IPS-18a (cell line): ENCODE measurements at regions not wholly inside any gene's neighbourhood (a gene's known extent, or its start where the extent isn't known, plus 50 kb on each side); places are given as distances from the start of the nearest gene placed in this dataset.
"Not testable (repeated sequence)": the region's sequence is repeated elsewhere in the genome, so short reads cannot be mapped to it uniquely, and the experiment has no call there.

ENCODE experiments used
- H3K27ac ChIP-seq: one replicate; pipeline ENCODE4 v1.5.1; 2013; ENCODE audit warnings: low read length
- H3K27me3 ChIP-seq: one replicate; pipeline ENCODE4 v1.6.1; 2013; ENCODE audit warnings: mild to moderate bottlenecking, low read length; ENCODE audit not compliant: control insufficient read depth, insufficient read depth
- H3K36me3 ChIP-seq: one replicate; pipeline ENCODE4 v1.6.1; 2013; ENCODE audit warnings: low read depth, low read length; ENCODE audit not compliant: control insufficient read depth
- H3K4me1 ChIP-seq: one replicate; pipeline ENCODE4 v1.6.1; 2013; ENCODE audit warnings: low read depth, low read length; ENCODE audit not compliant: control insufficient read depth
- H3K4me3 ChIP-seq: one replicate; pipeline ENCODE4 v1.5.1; 2013; ENCODE audit warnings: low read length
- H3K9ac ChIP-seq: one replicate; pipeline ENCODE4 v1.6.1; 2013; ENCODE audit warnings: mild to moderate bottlenecking, low read length, moderate library complexity
- H3K9me3 ChIP-seq: one replicate; pipeline ENCODE4 v1.6.1; 2013; ENCODE audit warnings: low read depth, low read length; ENCODE audit not compliant: control insufficient read depth

GRCh38 chr12:34097213-34097612, 74.9 kb downstream of the ALG10 start:
- Histone ChIP-seq H3K9me3 (peaks cover 32% of the 10 kb centered on the region), H3K4me1 (no peaks in the 10 kb centered on the region), H3K9ac (no peak overlapping the region), H3K27me3 (no peaks in the 10 kb centered on the region), H3K27ac (no peak overlapping the region), H3K36me3 (no peaks in the 10 kb centered on the region), H3K4me3 (no peak overlapping the region)

GRCh38 chr12:34105392-34105933, 83.2 kb downstream of the ALG10 start:
- no peaks in the 10 kb centered on the region for H3K27me3 ChIP-seq
- H3K9me3 ChIP-seq, result peaks cover 10% of the 10 kb centered on the region

GRCh38 chr12:34106172-34106571, 83.9 kb downstream of the ALG10 start:
- Histone ChIP-seq H3K27me3 (no peaks in the 10 kb centered on the region), H3K36me3 (no peaks in the 10 kb centered on the region), H3K27ac (no peak overlapping the region), H3K4me1 (no peaks in the 10 kb centered on the region), H3K4me3 (no peak overlapping the region), H3K9ac (no peak overlapping the region), H3K9me3 (peaks cover 8% of the 10 kb centered on the region)

More at GRCh38 chr12:34105392-34105933, 83.2 kb downstream of the ALG10 start:
- Histone ChIP-seq H3K27ac (no peak overlapping the region), H3K36me3 (no peaks in the 10 kb centered on the region), H3K9ac (no peak overlapping the region), H3K4me3 (no peak overlapping the region), H3K4me1 (no peaks in the 10 kb centered on the region)

- H3K9me3 ChIP-seq, result peaks cover 5% of the 10 kb centered on the region
- H3K27me3 ChIP-seq, result no peaks in the 10 kb centered on the region
These were observed 84.7 kb downstream of the ALG10 start for GRCh38 chr12:34107016-34107415.

GRCh38 chr12:34107781-34108404, 85.6 kb downstream of the ALG10 start:
- Histone ChIP-seq H3K36me3 (no peaks in the 10 kb centered on the region), H3K9me3 (peaks cover 5% of the 10 kb centered on the region), H3K4me1 (no peaks in the 10 kb centered on the region), H3K9ac (no peak overlapping the region), H3K27me3 (no peaks in the 10 kb centered on the region), H3K4me3 (no peak overlapping the region), H3K27ac (no peak overlapping the region)

More at GRCh38 chr12:34107016-34107415, 84.7 kb downstream of the ALG10 start:
- H3K4me3 ChIP-seq, result no peak overlapping the region
- H3K27ac ChIP-seq, result no peak overlapping the region
- no peak overlapping the region for H3K9ac ChIP-seq
- H3K4me1 ChIP-seq, result no peaks in the 10 kb centered on the region
- no peaks in the 10 kb centered on the region for H3K36me3 ChIP-seq

GRCh38 chr12:34108405-34108803, 86.1 kb downstream of the ALG10 start:
- no peak overlapping the region for H3K9ac ChIP-seq

GRCh38 chr12:34108967-34109366, 86.7 kb downstream of the ALG10 start:
- H3K4me1 ChIP-seq, result no peaks in the 10 kb centered on the region
- H3K4me3 ChIP-seq, result no peak overlapping the region
- no peak overlapping the region for H3K9ac ChIP-seq
- H3K9me3 ChIP-seq, result peaks cover 5% of the 10 kb centered on the region
- H3K27ac ChIP-seq, result no peak overlapping the region
- H3K36me3 ChIP-seq, result no peaks in the 10 kb centered on the region
- no peaks in the 10 kb centered on the region for H3K27me3 ChIP-seq

More at GRCh38 chr12:34108405-34108803, 86.1 kb downstream of the ALG10 start:
- Histone ChIP-seq H3K36me3 (no peaks in the 10 kb centered on the region), H3K27me3 (no peaks in the 10 kb centered on the region), H3K4me3 (no peak overlapping the region), H3K9me3 (peaks cover 5% of the 10 kb centered on the region), H3K4me1 (no peaks in the 10 kb centered on the region), H3K27ac (no peak overlapping the region)

GRCh38 chr12:34109390-34109789, 87.1 kb downstream of the ALG10 start:
- no peak overlapping the region for H3K9ac ChIP-seq
- no peaks in the 10 kb centered on the region for H3K4me1 ChIP-seq
- no peak overlapping the region for H3K27ac ChIP-seq
- H3K27me3 ChIP-seq, result no peaks in the 10 kb centered on the region
- H3K4me3 ChIP-seq, result no peak overlapping the region
- H3K36me3 ChIP-seq, result no peaks in the 10 kb centered on the region
- H3K9me3 ChIP-seq, result peaks cover 5% of the 10 kb centered on the region

GRCh38 chr12:34109909-34110531, 87.7 kb downstream of the ALG10 start:
- not testable (repeated sequence) for H3K9me3 ChIP-seq, H3K36me3 ChIP-seq, H3K4me1 ChIP-seq, H3K4me3 ChIP-seq, H3K27me3 ChIP-seq, H3K27ac ChIP-seq, H3K9ac ChIP-seq

GRCh38 chr12:34119366-34119765, 97.1 kb downstream of the ALG10 start:
- no peaks in the 10 kb centered on the region for H3K36me3 ChIP-seq
- no peaks in the 10 kb centered on the region for H3K27me3 ChIP-seq
- H3K4me3 ChIP-seq, result no peak overlapping the region
- no peaks in the 10 kb centered on the region for H3K4me1 ChIP-seq
- H3K27ac ChIP-seq, result no peak overlapping the region
- peaks cover 4% of the 10 kb centered on the region for H3K9me3 ChIP-seq
- no peak overlapping the region for H3K9ac ChIP-seq

- Histone ChIP-seq H3K9ac (no peak overlapping the region), H3K27me3 (no peaks in the 10 kb centered on the region), H3K4me1 (no peaks in the 10 kb centered on the region), H3K27ac (no peak overlapping the region), H3K9me3 (peaks cover 4% of the 10 kb centered on the region), H3K4me3 (no peak overlapping the region), H3K36me3 (no peaks in the 10 kb centered on the region)
These were observed 99.1 kb downstream of the ALG10 start for GRCh38 chr12:34121360-34121759.

GRCh38 chr12:34123092-34123491, 100.8 kb downstream of the ALG10 start:
- H3K27ac ChIP-seq, H3K4me3 ChIP-seq, H3K36me3 ChIP-seq, H3K9ac ChIP-seq, H3K27me3 ChIP-seq, H3K9me3 ChIP-seq, H3K4me1 ChIP-seq: not testable (repeated sequence)
